SK-N-SH treated with all-trans-retinoic acid at 6 μM for 48 hours (cell line): ENCODE measurements at regions not wholly inside any gene's neighbourhood (a gene's known extent, or its start where the extent isn't known, plus 50 kb on each side); places are given as distances from the start of the nearest gene placed in this dataset.

Experiments used
- ATAC-seq: fragments of 200-7000 bp; cut with Tn5 transposase; 3 replicates; pipeline ENCODE4 v1.9.1; 2020; ENCODE audit warnings: mild to moderate bottlenecking, moderate library complexity
- ARNTL ChIP-seq: fragments of 450-650 bp; formaldehyde crosslinking; IDR thresholded peaks from 2 replicates; pipeline ENCODE4 v1.5.0; 2020; ENCODE audit warnings: low read depth, mild to moderate bottlenecking, moderate library complexity, borderline replicate concordance
- POU6F1 ChIP-seq: fragments of 250-450 bp; sonication (Bioruptor Pico); IDR thresholded peaks from 2 replicates; pipeline ENCODE4 v1.8.0; 2021; ENCODE audit warnings: low read depth, mild to moderate bottlenecking, moderate library complexity, borderline replicate concordance
- TOX ChIP-seq: fragments of 250-450 bp; sonication (Bioruptor Pico); IDR thresholded peaks from 2 replicates; pipeline ENCODE4 v1.8.0; 2021; ENCODE audit warnings: mild to moderate bottlenecking, moderate library complexity, borderline replicate concordance
- ZFP30 ChIP-seq: fragments of 450-650 bp; formaldehyde crosslinking; IDR thresholded peaks from 2 replicates; pipeline ENCODE4 v1.5.0; 2022; ENCODE audit warnings: mild to moderate bottlenecking, moderate library complexity
- TF ChIP-seq, protein P1 (sequence below): fragments of 250-450 bp; sonication (Bioruptor Pico); IDR thresholded peaks from 2 replicates; pipeline ENCODE4 v1.5.0; 2020; ENCODE audit warnings: mild to moderate bottlenecking, moderate library complexity
- TF ChIP-seq, protein P2 (sequence below): fragments of 250-450 bp; sonication (Bioruptor Pico); IDR thresholded peaks from 2 replicates; pipeline ENCODE4 v1.5.1; 2021; ENCODE audit warnings: mild to moderate bottlenecking, moderate library complexity

DNA sequence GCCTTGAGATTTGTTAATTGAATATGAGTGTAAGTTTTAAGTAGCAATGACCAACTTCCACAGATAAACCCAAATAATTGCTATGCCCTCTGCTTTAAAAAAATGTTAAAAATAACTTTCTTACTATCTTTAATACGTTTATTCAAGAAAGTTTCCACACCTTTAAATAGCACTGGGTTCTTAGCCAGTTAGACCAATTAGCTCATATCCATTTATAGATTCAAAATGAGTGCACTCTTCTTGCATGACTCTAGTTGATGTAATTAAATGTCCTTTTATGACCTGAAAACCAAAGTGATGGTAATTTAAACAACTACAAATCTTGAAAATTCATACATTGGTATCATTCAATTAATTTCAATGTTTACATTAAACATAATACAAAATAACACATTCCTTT, 50.8 kb upstream of the CACNA2D1 start:
- ATAC-seq: no peak
- TF ChIP-seq, protein P1, sequence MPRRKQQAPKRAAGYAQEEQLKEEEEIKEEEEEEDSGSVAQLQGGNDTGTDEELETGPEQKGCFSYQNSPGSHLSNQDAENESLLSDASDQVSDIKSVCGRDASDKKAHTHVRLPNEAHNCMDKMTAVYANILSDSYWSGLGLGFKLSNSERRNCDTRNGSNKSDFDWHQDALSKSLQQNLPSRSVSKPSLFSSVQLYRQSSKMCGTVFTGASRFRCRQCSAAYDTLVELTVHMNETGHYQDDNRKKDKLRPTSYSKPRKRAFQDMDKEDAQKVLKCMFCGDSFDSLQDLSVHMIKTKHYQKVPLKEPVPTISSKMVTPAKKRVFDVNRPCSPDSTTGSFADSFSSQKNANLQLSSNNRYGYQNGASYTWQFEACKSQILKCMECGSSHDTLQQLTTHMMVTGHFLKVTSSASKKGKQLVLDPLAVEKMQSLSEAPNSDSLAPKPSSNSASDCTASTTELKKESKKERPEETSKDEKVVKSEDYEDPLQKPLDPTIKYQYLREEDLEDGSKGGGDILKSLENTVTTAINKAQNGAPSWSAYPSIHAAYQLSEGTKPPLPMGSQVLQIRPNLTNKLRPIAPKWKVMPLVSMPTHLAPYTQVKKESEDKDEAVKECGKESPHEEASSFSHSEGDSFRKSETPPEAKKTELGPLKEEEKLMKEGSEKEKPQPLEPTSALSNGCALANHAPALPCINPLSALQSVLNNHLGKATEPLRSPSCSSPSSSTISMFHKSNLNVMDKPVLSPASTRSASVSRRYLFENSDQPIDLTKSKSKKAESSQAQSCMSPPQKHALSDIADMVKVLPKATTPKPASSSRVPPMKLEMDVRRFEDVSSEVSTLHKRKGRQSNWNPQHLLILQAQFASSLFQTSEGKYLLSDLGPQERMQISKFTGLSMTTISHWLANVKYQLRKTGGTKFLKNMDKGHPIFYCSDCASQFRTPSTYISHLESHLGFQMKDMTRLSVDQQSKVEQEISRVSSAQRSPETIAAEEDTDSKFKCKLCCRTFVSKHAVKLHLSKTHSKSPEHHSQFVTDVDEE (CRISPR knock-in tag): no peak
- TF ChIP-seq ZFP30 (CRISPR knock-in tag) (no peak), ARNTL (CRISPR knock-in tag) (no peak), TOX (CRISPR knock-in tag) (no peak), POU6F1 (CRISPR knock-in tag) (no peak)
- TF ChIP-seq, protein P2, sequence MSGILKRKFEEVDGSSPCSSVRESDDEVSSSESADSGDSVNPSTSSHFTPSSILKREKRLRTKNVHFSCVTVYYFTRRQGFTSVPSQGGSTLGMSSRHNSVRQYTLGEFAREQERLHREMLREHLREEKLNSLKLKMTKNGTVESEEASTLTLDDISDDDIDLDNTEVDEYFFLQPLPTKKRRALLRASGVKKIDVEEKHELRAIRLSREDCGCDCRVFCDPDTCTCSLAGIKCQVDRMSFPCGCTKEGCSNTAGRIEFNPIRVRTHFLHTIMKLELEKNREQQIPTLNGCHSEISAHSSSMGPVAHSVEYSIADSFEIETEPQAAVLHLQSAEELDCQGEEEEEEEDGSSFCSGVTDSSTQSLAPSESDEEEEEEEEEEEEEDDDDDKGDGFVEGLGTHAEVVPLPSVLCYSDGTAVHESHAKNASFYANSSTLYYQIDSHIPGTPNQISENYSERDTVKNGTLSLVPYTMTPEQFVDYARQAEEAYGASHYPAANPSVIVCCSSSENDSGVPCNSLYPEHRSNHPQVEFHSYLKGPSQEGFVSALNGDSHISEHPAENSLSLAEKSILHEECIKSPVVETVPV (CRISPR knock-in tag): no peak
- TF ChIP-seq, all 23 proteins: peak for 0
